Liver (tissue), 8 donors: ENCODE measurements at regions not wholly inside any gene's neighbourhood (a gene's known extent, or its start where the extent isn't known, plus 50 kb on each side); places are given as distances from the start of the nearest gene placed in this dataset.

Source experiments
- DNase-seq: peaks from one replicate; pipeline ENCODE4 v3.0.0-alpha.2; 2017; ENCODE audit warnings: low spot score
- H3K27ac ChIP-seq, 2 donors: one replicate each; pipeline ENCODE4 v1.7.0; 2013; ENCODE audit warnings: inconsistent platforms in 2 of 2, low read length in 2 of 2, control low read depth in 1 of 2, low read depth in 1 of 2, mild to moderate bottlenecking in 1 of 2
- H3K27me3 ChIP-seq, 4 donors: one replicate each; pipeline versions ENCODE4 v1.6.1 to v1.7.0; 2013; ENCODE audit warnings: low read length in 3 of 4, inconsistent platforms in 1 of 4, mild to moderate bottlenecking in 1 of 4, moderate library complexity in 1 of 4; ENCODE audit not compliant: control insufficient read depth in 4 of 4, insufficient read depth in 4 of 4
- H3K36me3 ChIP-seq, 4 donors: one replicate each; pipeline versions ENCODE4 v1.6.1 to v1.7.0; 2013; ENCODE audit warnings: low read length in 3 of 4, mild to moderate bottlenecking in 3 of 4, low read depth in 1 of 4, moderate library complexity in 1 of 4; ENCODE audit not compliant: control insufficient read depth in 4 of 4, insufficient read depth in 3 of 4
- H3K4me1 ChIP-seq, 4 donors: one replicate each; pipeline versions ENCODE4 v1.6.1 to v1.7.0; 2013; ENCODE audit warnings: low read length in 3 of 4, mild to moderate bottlenecking in 3 of 4, moderate library complexity in 1 of 4; ENCODE audit not compliant: control insufficient read depth in 4 of 4, insufficient read depth in 4 of 4
- H3K4me3 ChIP-seq, 3 donors: one replicate each; pipeline versions ENCODE4 v1.6.1 to v1.7.0; 2013; ENCODE audit warnings: low read length in 3 of 3, control low read depth in 1 of 3, low read depth in 1 of 3, mild to moderate bottlenecking in 1 of 3
- H3K9ac ChIP-seq, 2 donors: one replicate each; pipeline ENCODE4 v1.7.0; 2013; ENCODE audit warnings: low read length in 2 of 2, mild to moderate bottlenecking in 2 of 2, moderate library complexity in 2 of 2, control low read depth in 1 of 2, low read depth in 1 of 2
- H3K9me3 ChIP-seq, 4 donors: one replicate each; pipeline versions ENCODE4 v1.6.1 to v1.7.0; 2013; ENCODE audit warnings: low read length in 3 of 4; ENCODE audit not compliant: control insufficient read depth in 4 of 4
- ATF3 ChIP-seq: IDR thresholded peaks from 2 replicates; pipeline ENCODE4 v1.6.1; 2016; ENCODE audit warnings: antibody characterized with exemption
- EGR1 ChIP-seq, 2 donors: IDR thresholded peaks; 2 replicates each; pipeline ENCODE4 v1.6.1; 2016 to 2018; ENCODE audit warnings: antibody characterized with exemption in 2 of 2, low read depth in 2 of 2
- FOXA1 ChIP-seq: IDR thresholded peaks from 2 replicates; pipeline ENCODE4 v1.6.1; 2016; ENCODE audit warnings: antibody characterized with exemption
- FOXA2 ChIP-seq: IDR thresholded peaks from 2 replicates; pipeline ENCODE4 v1.6.1; 2016; ENCODE audit warnings: antibody characterized with exemption
- GABPA ChIP-seq, 2 donors: IDR thresholded peaks in 1 of 2; conservative IDR thresholded peaks in 1 of 2; 2 replicates each; pipeline ENCODE4 v1.6.1; 2016; ENCODE audit warnings: antibody characterized with exemption in 2 of 2, mild to moderate bottlenecking in 1 of 2, moderate library complexity in 1 of 2
- HNF4A ChIP-seq, 2 donors: conservative IDR thresholded peaks; 2 replicates each; pipeline ENCODE4 v1.6.1; 2016; ENCODE audit warnings: antibody characterized with exemption in 2 of 2, mild to moderate bottlenecking in 2 of 2
- HNF4G ChIP-seq: IDR thresholded peaks from 2 replicates; pipeline ENCODE4 v1.6.1; 2016; ENCODE audit warnings: antibody characterized with exemption
- JUND ChIP-seq, 2 donors: IDR thresholded peaks; 2 replicates each; pipeline ENCODE4 v1.6.1; 2016; ENCODE audit warnings: antibody characterized with exemption in 2 of 2
- MAX ChIP-seq: IDR thresholded peaks from 2 replicates; pipeline ENCODE4 v1.6.1; 2016; ENCODE audit warnings: antibody characterized with exemption
- NR2F2 ChIP-seq: IDR thresholded peaks from 2 replicates; pipeline ENCODE4 v1.6.1; 2016; ENCODE audit warnings: antibody characterized with exemption
- RAD21 ChIP-seq, 2 donors: IDR thresholded peaks; 2 replicates each; pipeline ENCODE4 v1.6.1; 2016; ENCODE audit warnings: antibody characterized with exemption in 2 of 2, mild to moderate bottlenecking in 2 of 2
- REST ChIP-seq: IDR thresholded peaks from 2 replicates; pipeline ENCODE4 v1.6.1; 2016; ENCODE audit warnings: antibody characterized with exemption, mild to moderate bottlenecking
- RXRA ChIP-seq, 2 donors: IDR thresholded peaks; 2 replicates each; pipeline ENCODE4 v1.6.1; 2017 to 2018; ENCODE audit warnings: antibody characterized with exemption in 2 of 2, mild to moderate bottlenecking in 1 of 2
- SP1 ChIP-seq: IDR thresholded peaks from 2 replicates; pipeline ENCODE4 v1.6.1; 2018; ENCODE audit warnings: antibody characterized with exemption, mild to moderate bottlenecking
- YY1 ChIP-seq: IDR thresholded peaks from 2 replicates; pipeline ENCODE4 v1.6.1; 2016; ENCODE audit warnings: antibody characterized with exemption, mild to moderate bottlenecking
- WGBS: extraction: QIAGEN DNeasy Blood & Tissue Kit; methylation state at CpG from one replicate; pipeline ENCODE4 v1.1.7; 2013; 5-methylcytosine and 5-hydroxymethylcytosine counted together
- TF ChIP-seq, protein P1 (sequence below): IDR thresholded peaks from 2 replicates; pipeline ENCODE4 v1.6.1; 2016; ENCODE audit warnings: antibody characterized with exemption
- TF ChIP-seq, protein P2 (sequence below): fragments of 150-350 bp; IDR thresholded peaks from 2 replicates; pipeline ENCODE4 v1.5.1; 2017; ENCODE audit warnings: improper control_type of control experiment, low read depth, low read length; ENCODE audit not compliant: missing input control
- donor health status: healthy.
- donor health status: healthy.
- donor health status: healthy.
- donor health status: healthy.
- donor health status: healthy.

DNA sequence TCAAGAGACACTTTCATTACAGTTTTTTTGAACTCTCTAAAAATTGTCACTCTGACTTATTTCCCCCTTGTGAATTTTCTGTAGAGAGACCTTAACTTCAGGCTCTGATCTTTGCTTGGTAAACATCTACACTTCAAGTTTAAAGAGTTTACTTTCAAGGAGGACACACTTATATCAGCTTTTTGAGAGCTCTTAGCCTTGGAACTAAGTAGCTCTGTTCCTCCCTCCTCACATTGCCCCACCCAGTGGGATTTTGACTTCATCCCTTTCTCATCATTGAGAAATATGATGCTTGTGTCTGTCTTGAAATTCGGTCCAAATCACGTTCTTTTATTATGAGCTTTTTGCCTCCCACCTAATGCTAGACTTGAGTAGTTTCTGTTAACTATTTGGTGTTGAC, 433.4 kb upstream of the MEIS1 start:
- H3K9ac ChIP-seq: no peak overlapping the region
- no peak for DNase-seq

GRCh38 chr2:66000901-66001300, 434.0 kb upstream of the MEIS1 start:
- no peak overlapping the region for H3K27ac ChIP-seq
- no peak for DNase-seq
- H3K4me3 ChIP-seq: no peak overlapping the region
- H3K9me3 ChIP-seq: no peaks in the 10 kb centered on the region
- no peaks in the 10 kb centered on the region for H3K27me3 ChIP-seq
- H3K4me1 ChIP-seq: no peaks in the 10 kb centered on the region
- H3K36me3 ChIP-seq: no peaks in the 10 kb centered on the region
- WGBS: 79% methylated on average over 1 of the region's 1 CpG
- no peak overlapping the region for H3K9ac ChIP-seq
- no peak for TF ChIP-seq ATF3
- no peak for TF ChIP-seq HNF4A (conservative IDR thresholded peaks at IDR 0.05)
- TF ChIP-seq EGR1 (IDR thresholded peaks at IDR 0.05; ENCODE audit: low read depth in 2 of 2): no peak
- no peak for TF ChIP-seq HNF4G
- no peak for TF ChIP-seq GABPA (IDR thresholded peaks at IDR 0.05 in 1 of 2, conservative IDR thresholded peaks at IDR 0.05 in 1 of 2)
- TF ChIP-seq YY1: no peak
- TF ChIP-seq REST: no peak
- TF ChIP-seq FOXA1: no peak
- TF ChIP-seq FOXA2: no peak
- no peak for TF ChIP-seq MAX
- TF ChIP-seq JUND (IDR thresholded peaks at IDR 0.05): no peak
- TF ChIP-seq, protein P1, sequence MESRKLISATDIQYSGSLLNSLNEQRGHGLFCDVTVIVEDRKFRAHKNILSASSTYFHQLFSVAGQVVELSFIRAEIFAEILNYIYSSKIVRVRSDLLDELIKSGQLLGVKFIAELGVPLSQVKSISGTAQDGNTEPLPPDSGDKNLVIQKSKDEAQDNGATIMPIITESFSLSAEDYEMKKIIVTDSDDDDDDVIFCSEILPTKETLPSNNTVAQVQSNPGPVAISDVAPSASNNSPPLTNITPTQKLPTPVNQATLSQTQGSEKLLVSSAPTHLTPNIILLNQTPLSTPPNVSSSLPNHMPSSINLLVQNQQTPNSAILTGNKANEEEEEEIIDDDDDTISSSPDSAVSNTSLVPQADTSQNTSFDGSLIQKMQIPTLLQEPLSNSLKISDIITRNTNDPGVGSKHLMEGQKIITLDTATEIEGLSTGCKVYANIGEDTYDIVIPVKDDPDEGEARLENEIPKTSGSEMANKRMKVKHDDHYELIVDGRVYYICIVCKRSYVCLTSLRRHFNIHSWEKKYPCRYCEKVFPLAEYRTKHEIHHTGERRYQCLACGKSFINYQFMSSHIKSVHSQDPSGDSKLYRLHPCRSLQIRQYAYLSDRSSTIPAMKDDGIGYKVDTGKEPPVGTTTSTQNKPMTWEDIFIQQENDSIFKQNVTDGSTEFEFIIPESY: no peak
- no peak for TF ChIP-seq NR2F2
- TF ChIP-seq RAD21 (IDR thresholded peaks at IDR 0.05): no peak
- TF ChIP-seq, protein P2, sequence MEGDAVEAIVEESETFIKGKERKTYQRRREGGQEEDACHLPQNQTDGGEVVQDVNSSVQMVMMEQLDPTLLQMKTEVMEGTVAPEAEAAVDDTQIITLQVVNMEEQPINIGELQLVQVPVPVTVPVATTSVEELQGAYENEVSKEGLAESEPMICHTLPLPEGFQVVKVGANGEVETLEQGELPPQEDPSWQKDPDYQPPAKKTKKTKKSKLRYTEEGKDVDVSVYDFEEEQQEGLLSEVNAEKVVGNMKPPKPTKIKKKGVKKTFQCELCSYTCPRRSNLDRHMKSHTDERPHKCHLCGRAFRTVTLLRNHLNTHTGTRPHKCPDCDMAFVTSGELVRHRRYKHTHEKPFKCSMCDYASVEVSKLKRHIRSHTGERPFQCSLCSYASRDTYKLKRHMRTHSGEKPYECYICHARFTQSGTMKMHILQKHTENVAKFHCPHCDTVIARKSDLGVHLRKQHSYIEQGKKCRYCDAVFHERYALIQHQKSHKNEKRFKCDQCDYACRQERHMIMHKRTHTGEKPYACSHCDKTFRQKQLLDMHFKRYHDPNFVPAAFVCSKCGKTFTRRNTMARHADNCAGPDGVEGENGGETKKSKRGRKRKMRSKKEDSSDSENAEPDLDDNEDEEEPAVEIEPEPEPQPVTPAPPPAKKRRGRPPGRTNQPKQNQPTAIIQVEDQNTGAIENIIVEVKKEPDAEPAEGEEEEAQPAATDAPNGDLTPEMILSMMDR: no peak
- TF ChIP-seq RXRA (IDR thresholded peaks at IDR 0.05): no peak

More for the DNA sequence above, 433.4 kb upstream of the MEIS1 start:
- Histone ChIP-seq H3K4me3 (no peak overlapping the region), H3K4me1 (no peaks in the 10 kb centered on the region), H3K9me3 (no peaks in the 10 kb centered on the region), H3K27me3 (no peaks in the 10 kb centered on the region), H3K27ac (no peak overlapping the region), H3K36me3 (no peaks in the 10 kb centered on the region)
- TF ChIP-seq FOXA2: no peak
- no peak for TF ChIP-seq EGR1 (IDR thresholded peaks at IDR 0.05; ENCODE audit: low read depth in 2 of 2)
- TF ChIP-seq SP1: no peak
- TF ChIP-seq REST: no peak
- TF ChIP-seq HNF4A (conservative IDR thresholded peaks at IDR 0.05): no peak
- no peak for TF ChIP-seq GABPA (IDR thresholded peaks at IDR 0.05 in 1 of 2, conservative IDR thresholded peaks at IDR 0.05 in 1 of 2)
- TF ChIP-seq RXRA (IDR thresholded peaks at IDR 0.05): no peak
- no peak for TF ChIP-seq RAD21 (IDR thresholded peaks at IDR 0.05)
- 85% methylated on average over 2 of the region's 2 CpGs for WGBS
